ENCODE measurements at regions not wholly inside any gene's neighbourhood (a gene's known extent, or its start where the extent isn't known, plus 50 kb on each side); places are given as distances from the start of the nearest gene placed in this dataset.

DNA sequence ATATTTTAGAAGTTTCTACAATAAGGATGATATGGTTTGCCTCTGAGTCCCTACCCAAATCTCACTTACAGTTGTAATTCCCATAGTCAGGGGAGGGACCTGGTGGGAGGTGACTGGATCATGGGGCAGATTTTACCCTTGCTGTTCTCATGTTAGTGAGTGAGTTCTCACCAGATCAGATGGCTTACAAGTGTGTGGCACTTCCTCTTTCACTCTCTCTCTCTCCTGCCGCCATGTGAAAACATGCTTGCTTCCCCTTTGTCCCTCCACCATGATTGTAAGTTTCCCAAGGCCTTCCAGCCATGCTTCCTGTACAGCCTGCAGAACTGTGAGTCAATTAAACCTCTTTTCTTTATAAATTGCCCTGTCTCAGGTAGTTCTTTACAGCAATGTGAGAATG is 527.5 kb upstream of the ID4 start:
- Histone ChIP-seq H3K9me3 (replicated peaks; ENCODE audit: control insufficient read depth, insufficient read depth, low read length) (no peaks in the 10 kb centered on the region), H3K79me2 (ENCODE audit: control insufficient read depth, insufficient read depth, low read length) (no peaks in the 10 kb centered on the region), H3K4me2 (ENCODE audit: insufficient read depth, low read length) (no peak overlapping the region), H3K27me3 (ENCODE audit: control insufficient read depth in 2 of 2, insufficient read depth in 2 of 2, low read length in 2 of 2) (no peaks in the 10 kb centered on the region), H3K36me3 (ENCODE audit: control insufficient read depth in 2 of 2, extremely low read depth in 1 of 2, insufficient read depth in 2 of 2, low read length in 2 of 2) (no peaks in the 10 kb centered on the region), H3K4me1 (ENCODE audit: control insufficient read depth, extremely low read depth, insufficient read depth, low read length) (no peaks in the 10 kb centered on the region), H2AFZ (ENCODE audit: low read depth, low read length) (no peak overlapping the region), H4K20me1 (replicated peaks; ENCODE audit: control insufficient read depth, extremely low read depth, insufficient read depth, low read length) (no peaks in the 10 kb centered on the region), H3K4me3 (replicated peaks in 1 of 3; ENCODE audit: insufficient read depth in 1 of 3, low read depth in 1 of 3, low read length in 3 of 3) (no peak overlapping the region), H3K9me1 (replicated peaks; ENCODE audit: control insufficient read depth, extremely low read depth, insufficient read depth, low read length) (no peaks in the 10 kb centered on the region), H3K27ac (ENCODE audit: insufficient read depth, low read depth, low read length) (no peak overlapping the region), H3K9ac (replicated peaks; ENCODE audit: extremely low read depth, insufficient read depth, low read length) (no peak overlapping the region)
- FAIRE-seq, result no peak
- intact Hi-C loops (cut with micrococcal nuclease), result no loop called here
- ChIA-PET POLR2A (no interaction called here), CTCF (no interaction called here)
- TF ChIP-seq MYC (IDR thresholded peaks at IDR 0.05; ENCODE audit: low read depth, low read length), result no peak
- TF ChIP-seq, protein P1, sequence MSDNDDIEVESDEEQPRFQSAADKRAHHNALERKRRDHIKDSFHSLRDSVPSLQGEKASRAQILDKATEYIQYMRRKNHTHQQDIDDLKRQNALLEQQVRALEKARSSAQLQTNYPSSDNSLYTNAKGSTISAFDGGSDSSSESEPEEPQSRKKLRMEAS (IDR thresholded peaks at IDR 0.05; ENCODE audit: insufficient read depth, insufficient read length), result no peak
- TF ChIP-seq EZH2 (IDR thresholded peaks at IDR 0.05; ENCODE audit: borderline replicate concordance, low read depth, low read length, severe bottlenecking), result no peak
- dilution Hi-C loops (cut with MboI; ENCODE audit: extremely low pct_ligation_motif_present, low sequenced_read_pairs), result no loop called here
- no TSS peak for BruUV-seq (replicated peaks)
- no peak for DNase-seq (ENCODE audit: low read depth, low spot score)

DNA sequence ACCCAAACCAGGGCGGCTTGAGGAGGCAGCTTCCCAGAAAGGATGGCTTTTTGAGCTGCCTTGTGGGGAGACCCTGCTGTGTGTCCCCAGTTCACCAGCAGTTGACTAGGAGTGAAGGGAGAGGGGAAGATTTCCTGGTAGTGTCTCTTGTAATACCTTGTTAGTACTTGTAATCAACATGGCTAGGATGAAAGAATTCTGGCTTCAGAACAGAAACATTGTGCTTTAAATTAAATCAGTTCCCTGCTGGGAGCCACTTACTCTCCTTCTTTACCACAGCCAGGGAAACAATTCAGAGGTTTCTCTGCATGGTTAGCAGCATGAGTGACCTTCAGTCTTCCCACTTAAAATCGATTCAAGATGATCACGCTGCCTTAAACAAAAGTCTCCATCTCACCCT is 525.4 kb upstream of the ID4 start:
- ChIA-PET POLR2A (no interaction called here), CTCF (no interaction called here)
- intact Hi-C loops (cut with micrococcal nuclease) (no loop called here), dilution Hi-C loops (cut with MboI; ENCODE audit: extremely low pct_ligation_motif_present, low sequenced_read_pairs) (no loop called here)
- Histone ChIP-seq H3K27me3 (ENCODE audit: control insufficient read depth in 2 of 2, insufficient read depth in 2 of 2, low read length in 2 of 2) (no peaks in the 10 kb centered on the region), H3K4me1 (ENCODE audit: control insufficient read depth, extremely low read depth, insufficient read depth, low read length) (no peaks in the 10 kb centered on the region), H3K9ac (replicated peaks; ENCODE audit: extremely low read depth, insufficient read depth, low read length) (no peak overlapping the region), H3K9me1 (replicated peaks; ENCODE audit: control insufficient read depth, extremely low read depth, insufficient read depth, low read length) (no peaks in the 10 kb centered on the region), H3K36me3 (ENCODE audit: control insufficient read depth in 2 of 2, extremely low read depth in 1 of 2, insufficient read depth in 2 of 2, low read length in 2 of 2) (no peaks in the 10 kb centered on the region), H2AFZ (ENCODE audit: low read depth, low read length) (no peak overlapping the region), H3K27ac (ENCODE audit: insufficient read depth, low read depth, low read length) (no peak overlapping the region), H3K4me3 (replicated peaks in 1 of 3; ENCODE audit: insufficient read depth in 1 of 3, low read depth in 1 of 3, low read length in 3 of 3) (no peak overlapping the region), H4K20me1 (replicated peaks; ENCODE audit: control insufficient read depth, extremely low read depth, insufficient read depth, low read length) (no peaks in the 10 kb centered on the region), H3K4me2 (ENCODE audit: insufficient read depth, low read length) (no peak overlapping the region), H3K9me3 (replicated peaks; ENCODE audit: control insufficient read depth, insufficient read depth, low read length) (no peaks in the 10 kb centered on the region), H3K79me2 (ENCODE audit: control insufficient read depth, insufficient read depth, low read length) (no peaks in the 10 kb centered on the region)
- TF ChIP-seq MYC (IDR thresholded peaks at IDR 0.05; ENCODE audit: low read depth, low read length), result no peak
- no peak for TF ChIP-seq POLR2A (IDR thresholded peaks at IDR 0.05; ENCODE audit: low read depth, low read length)
- TF ChIP-seq, protein P1 (IDR thresholded peaks at IDR 0.05; ENCODE audit: insufficient read depth, insufficient read length), result no peak
- TF ChIP-seq GATA2 (IDR thresholded peaks at IDR 0.05; ENCODE audit: insufficient read depth, insufficient read length, low read depth, low read length), result no peak
- TF ChIP-seq FOS (IDR thresholded peaks at IDR 0.05; ENCODE audit: borderline replicate concordance, insufficient read depth, low read length), result no peak
- TF ChIP-seq, protein P2, sequence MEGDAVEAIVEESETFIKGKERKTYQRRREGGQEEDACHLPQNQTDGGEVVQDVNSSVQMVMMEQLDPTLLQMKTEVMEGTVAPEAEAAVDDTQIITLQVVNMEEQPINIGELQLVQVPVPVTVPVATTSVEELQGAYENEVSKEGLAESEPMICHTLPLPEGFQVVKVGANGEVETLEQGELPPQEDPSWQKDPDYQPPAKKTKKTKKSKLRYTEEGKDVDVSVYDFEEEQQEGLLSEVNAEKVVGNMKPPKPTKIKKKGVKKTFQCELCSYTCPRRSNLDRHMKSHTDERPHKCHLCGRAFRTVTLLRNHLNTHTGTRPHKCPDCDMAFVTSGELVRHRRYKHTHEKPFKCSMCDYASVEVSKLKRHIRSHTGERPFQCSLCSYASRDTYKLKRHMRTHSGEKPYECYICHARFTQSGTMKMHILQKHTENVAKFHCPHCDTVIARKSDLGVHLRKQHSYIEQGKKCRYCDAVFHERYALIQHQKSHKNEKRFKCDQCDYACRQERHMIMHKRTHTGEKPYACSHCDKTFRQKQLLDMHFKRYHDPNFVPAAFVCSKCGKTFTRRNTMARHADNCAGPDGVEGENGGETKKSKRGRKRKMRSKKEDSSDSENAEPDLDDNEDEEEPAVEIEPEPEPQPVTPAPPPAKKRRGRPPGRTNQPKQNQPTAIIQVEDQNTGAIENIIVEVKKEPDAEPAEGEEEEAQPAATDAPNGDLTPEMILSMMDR (IDR thresholded peaks at IDR 0.05; ENCODE audit: extremely low read depth in 1 of 2, insufficient read depth in 1 of 2, low read depth in 1 of 2, low read length in 2 of 2), result no peak
- TF ChIP-seq POLR2AphosphoS5 (IDR thresholded peaks at IDR 0.05; ENCODE audit: insufficient read depth, low read depth, low read length), result no peak
- TF ChIP-seq EZH2 (IDR thresholded peaks at IDR 0.05; ENCODE audit: borderline replicate concordance, low read depth, low read length, severe bottlenecking), result no peak
- no peak for TF ChIP-seq JUN (IDR thresholded peaks at IDR 0.05; ENCODE audit: borderline replicate concordance, insufficient read depth, insufficient read length, low read depth)
- no TSS peak for BruUV-seq (replicated peaks)
- no peak for DNase-seq (ENCODE audit: low read depth, low spot score)
- no peak for FAIRE-seq

Data from endothelial cell of umbilical vein (primary cell).